Gastroesophageal sphincter (tissue), 4 donors: ENCODE measurements at regions not wholly inside any gene's neighbourhood (a gene's known extent, or its start where the extent isn't known, plus 50 kb on each side); places are given as distances from the start of the nearest gene placed in this dataset.

ENCODE experiments used
- ATAC-seq: fragments of 150-250 bp; one replicate; pipeline ENCODE4 v1.9.1; 2016; ENCODE audit warnings: mild to moderate bottlenecking, moderate library complexity
- H3K27ac ChIP-seq, 4 donors: fragments of 200-600 bp; sonication (generic) in 3 of 4; 1 replicate in 3 of 4; 2 replicates in 1 of 4; pipeline ENCODE4 v1.5.1; 2016 to 2019
- H3K27me3 ChIP-seq: fragments of 200-600 bp; sonication (generic); one replicate; pipeline ENCODE4 v1.5.1; 2019
- H3K36me3 ChIP-seq, 2 donors: fragments of 200-600 bp; sonication (generic); one replicate each; pipeline ENCODE4 v1.5.1; 2019; ENCODE audit warnings: control low read depth in 1 of 2
- H3K4me1 ChIP-seq, 3 donors: fragments of 200-600 bp; sonication (generic); 1 replicate in 2 of 3; 2 replicates in 1 of 3; pipeline ENCODE4 v1.5.1; 2016 to 2019; ENCODE audit warnings: control low read depth in 2 of 3
- H3K4me3 ChIP-seq, 2 donors: fragments of 200-600 bp; sonication (generic); one replicate each; pipeline ENCODE4 v1.5.1; 2019; ENCODE audit warnings: mild to moderate bottlenecking in 1 of 2, moderate library complexity in 1 of 2
- H3K9me3 ChIP-seq, 3 donors: fragments of 200-600 bp; sonication (generic); one replicate each; pipeline ENCODE4 v1.5.1; 2017 to 2019; ENCODE audit warnings: control low read depth in 2 of 3
- CTCF ChIP-seq, 4 experiments: fragments of 200-600 bp in 2 of 4; fragments of 450-650 bp in 2 of 4; sonication (generic) in 1 of 4; IDR thresholded peaks; one replicate each; pipeline ENCODE4 v1.5.1; 2017 to 2019; ENCODE audit warnings: antibody characterized with exemption in 4 of 4, mild to moderate bottlenecking in 2 of 4, moderate library complexity in 2 of 4
- EP300 ChIP-seq: sonication (generic); formaldehyde crosslinking; IDR thresholded peaks from one replicate; pipeline ENCODE4 v1.6.1; 2017; ENCODE audit warnings: antibody characterized with exemption, mild to moderate bottlenecking
- POLR2A ChIP-seq, 2 donors: fragments of 450-650 bp; IDR thresholded peaks; one replicate each; pipeline ENCODE4 v1.6.1; 2017; ENCODE audit warnings: antibody characterized with exemption in 2 of 2, mild to moderate bottlenecking in 2 of 2, moderate library complexity in 1 of 2
- POLR2AphosphoS5 ChIP-seq: sonication (generic); formaldehyde crosslinking; IDR thresholded peaks from one replicate; pipeline ENCODE4 v1.6.1; 2017; ENCODE audit warnings: antibody characterized with exemption
- WGBS, 2 donors: methylation state at CpG; one replicate each; pipeline ENCODE4 v1.1.5; 2018; ENCODE audit warnings: low coverage in 1 of 2; 5-methylcytosine and 5-hydroxymethylcytosine counted together

DNA sequence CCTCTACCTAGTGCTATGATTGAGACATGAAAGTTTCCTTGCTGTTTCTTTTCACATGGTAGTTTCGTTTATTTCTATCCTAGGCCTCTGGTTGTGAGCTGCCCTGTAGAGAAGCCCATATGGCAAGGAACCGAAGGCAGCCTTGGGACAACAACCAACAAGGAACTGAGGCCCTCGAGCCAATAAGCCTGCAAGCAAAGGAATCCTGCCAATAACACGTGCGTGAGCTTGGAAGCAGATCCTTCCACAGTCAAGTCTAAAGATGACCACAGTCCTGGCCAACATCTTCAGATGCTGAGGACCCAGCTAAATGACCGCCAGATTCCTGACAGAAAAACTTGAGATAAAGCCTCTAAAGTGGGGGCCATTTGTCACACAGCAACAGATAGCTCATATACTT, 100.4 kb upstream of the FAM9B start:
- H3K27me3 ChIP-seq, result no peaks in the 10 kb centered on the region
- H3K36me3 ChIP-seq, result no peaks in the 10 kb centered on the region
- no peaks in the 10 kb centered on the region for H3K9me3 ChIP-seq
- no peak for ATAC-seq
- TF ChIP-seq POLR2A (IDR thresholded peaks at IDR 0.05), result no peak
- TF ChIP-seq CTCF (IDR thresholded peaks at IDR 0.05), result no peak
- no peak for TF ChIP-seq POLR2AphosphoS5
- no peak for TF ChIP-seq EP300
- WGBS, 2 donors, result 30 to 100% methylated on average over 1 to 3 of the region's 6 CpGs
- no peak overlapping the region for H3K4me3 ChIP-seq
- H3K4me1 ChIP-seq, result no peaks in the 10 kb centered on the region
- no peak overlapping the region for H3K27ac ChIP-seq

DNA sequence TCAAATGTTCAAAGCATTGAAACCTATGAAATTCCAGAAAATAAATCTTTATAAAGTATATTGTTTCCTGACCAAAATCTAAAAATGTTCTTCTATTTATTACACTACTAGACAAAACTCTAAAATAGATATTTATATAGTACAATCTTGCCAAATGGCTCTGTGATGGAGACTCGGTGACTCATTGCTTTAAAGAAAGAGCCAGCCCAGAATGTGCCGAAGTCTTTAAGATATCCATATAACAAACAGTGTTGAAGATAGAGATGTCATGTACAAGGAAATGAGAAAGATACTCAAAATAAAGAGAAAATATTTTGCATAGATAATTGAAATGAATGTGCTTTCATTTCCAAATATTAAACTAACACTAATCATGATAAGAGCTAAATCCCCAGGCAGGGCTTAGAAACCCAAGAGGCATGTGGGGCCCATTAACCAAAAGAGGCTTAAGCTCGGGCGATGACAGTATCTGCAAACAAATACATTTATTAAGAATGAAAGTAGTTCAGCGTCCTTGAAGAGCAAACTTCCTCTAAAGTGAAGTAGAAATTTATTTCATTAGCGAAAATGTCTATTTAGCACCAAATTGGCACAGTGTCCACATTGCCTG, 102.1 kb upstream of the FAM9B start:
- Histone ChIP-seq H3K4me3 (no peak overlapping the region), H3K9me3 (no peaks in the 10 kb centered on the region), H3K36me3 (no peaks in the 10 kb centered on the region), H3K27ac (no peak overlapping the region), H3K4me1 (no peaks in the 10 kb centered on the region), H3K27me3 (no peaks in the 10 kb centered on the region)
- WGBS, 2 donors, result 24 to 73% methylated on average over 5 to 6 of the region's 6 CpGs
- no peak for ATAC-seq
- TF ChIP-seq CTCF (IDR thresholded peaks at IDR 0.05) (no peak), EP300 (no peak), POLR2AphosphoS5 (no peak), POLR2A (IDR thresholded peaks at IDR 0.05) (no peak)

GRCh38 chrX:9137152-9137551, 103.2 kb upstream of the FAM9B start:
- TF ChIP-seq POLR2AphosphoS5 (no peak), POLR2A (IDR thresholded peaks at IDR 0.05) (no peak)
- H3K27me3 ChIP-seq, result no peaks in the 10 kb centered on the region
- no peak overlapping the region for H3K27ac ChIP-seq
- no peaks in the 10 kb centered on the region for H3K9me3 ChIP-seq
- H3K4me1 ChIP-seq, result no peaks in the 10 kb centered on the region
- no peak overlapping the region for H3K4me3 ChIP-seq
- ATAC-seq, result no peak
- 82 to 92% methylated on average over 1 to 3 of the region's 6 CpGs for WGBS, 2 donors
- H3K36me3 ChIP-seq, result no peaks in the 10 kb centered on the region

- no peaks in the 10 kb centered on the region for H3K9me3 ChIP-seq
- 62% methylated on average over 2 of the region's 2 CpGs; no CpG with 5 or more reads in 1 of the 2 donors for WGBS, 2 donors
- ATAC-seq, result no peak
These were observed 107.6 kb upstream of the FAM9B start for GRCh38 chrX:9141496-9141895.

DNA sequence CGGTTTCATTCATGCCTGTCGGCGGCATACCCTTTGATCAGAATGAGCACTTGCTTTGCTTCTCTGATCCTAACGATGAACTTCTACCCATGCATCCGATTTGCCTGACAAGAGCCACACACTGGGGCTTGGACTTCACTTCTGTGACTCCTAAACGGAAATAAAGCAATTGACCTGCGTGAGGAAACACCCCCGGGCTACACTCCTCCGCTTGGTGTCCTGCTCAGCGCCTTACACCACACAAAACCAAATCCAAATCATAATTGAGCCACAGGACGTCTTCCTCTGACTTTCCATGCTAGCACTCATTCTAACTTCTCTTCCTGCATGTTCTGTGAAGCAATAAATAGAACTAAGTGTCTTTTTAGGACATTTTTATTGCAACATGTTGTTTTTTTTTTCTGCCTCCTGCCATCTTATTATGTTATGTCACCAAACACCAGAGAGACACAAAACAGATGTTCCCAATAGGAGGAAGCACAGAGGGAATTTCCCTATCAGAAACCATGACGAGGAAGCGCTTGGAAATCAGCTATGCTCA, 110.8 kb upstream of the FAM9B start:
- no peak for TF ChIP-seq POLR2AphosphoS5
- no peak for TF ChIP-seq EP300
- no peak for TF ChIP-seq POLR2A (IDR thresholded peaks at IDR 0.05)
- TF ChIP-seq CTCF (IDR thresholded peaks at IDR 0.05), result no peak
- no peaks in the 10 kb centered on the region for H3K36me3 ChIP-seq
- H3K4me1 ChIP-seq, result peaks cover 0 to 24% (median 6%) of the 10 kb centered on the region in 3 donors
- no peak for ATAC-seq
- WGBS, 2 donors, result 67 to 80% methylated on average over 6 to 11 of the region's 13 CpGs
- no peaks in the 10 kb centered on the region for H3K27me3 ChIP-seq
- H3K4me3 ChIP-seq, result no peak overlapping the region
- H3K27ac ChIP-seq, result no peak overlapping the region
- H3K9me3 ChIP-seq, result no peaks in the 10 kb centered on the region

More at GRCh38 chrX:9141496-9141895, 107.6 kb upstream of the FAM9B start:
- no peak for TF ChIP-seq POLR2AphosphoS5
- TF ChIP-seq EP300, result no peak
- no peak for TF ChIP-seq CTCF (IDR thresholded peaks at IDR 0.05)
- TF ChIP-seq POLR2A (IDR thresholded peaks at IDR 0.05), result no peak
- H3K27me3 ChIP-seq, result no peaks in the 10 kb centered on the region
- no peaks in the 10 kb centered on the region for H3K36me3 ChIP-seq
- H3K4me1 ChIP-seq, result no peaks in the 10 kb centered on the region
- no peak overlapping the region for H3K27ac ChIP-seq
- H3K4me3 ChIP-seq, result no peak overlapping the region
